AG09319 (cell line): ENCODE measurements at regions not wholly inside any gene's neighbourhood (a gene's known extent, or its start where the extent isn't known, plus 50 kb on each side); places are given as distances from the start of the nearest gene placed in this dataset.

Experiments used
- DNase-seq: peaks from one replicate; pipeline ENCODE4 v3.0.0-alpha.2; 2010; ENCODE audit warnings: low read depth; ENCODE audit errors: extremely low read depth
- TF ChIP-seq, protein P1 (sequence below): IDR thresholded peaks from 2 replicates; pipeline ENCODE4 v1.5.1; 2011; ENCODE audit warnings: low read depth, mild to moderate bottlenecking, inconsistent platforms, low read length, moderate library complexity

DNA sequence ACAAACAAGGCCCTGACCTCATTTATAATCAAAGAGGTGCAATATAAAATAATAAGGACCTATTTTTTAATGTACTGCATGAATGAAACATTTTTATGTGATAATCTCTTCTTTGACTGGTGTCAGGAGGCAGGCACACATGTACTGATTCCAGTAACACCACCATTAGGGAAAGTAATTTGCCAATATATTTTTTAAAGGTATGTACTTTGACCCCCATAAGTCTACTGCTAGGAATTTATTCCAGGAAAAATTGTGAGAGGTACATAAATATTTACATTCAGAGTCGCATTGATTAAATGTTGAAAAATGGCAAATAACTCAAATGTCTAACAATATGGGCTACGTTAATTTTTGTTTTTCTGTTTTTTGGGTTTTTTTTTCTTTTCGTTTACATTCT lies 325.4 kb upstream of the PRDM1 start:
- DNase-seq: no peak
- TF ChIP-seq, protein P1, sequence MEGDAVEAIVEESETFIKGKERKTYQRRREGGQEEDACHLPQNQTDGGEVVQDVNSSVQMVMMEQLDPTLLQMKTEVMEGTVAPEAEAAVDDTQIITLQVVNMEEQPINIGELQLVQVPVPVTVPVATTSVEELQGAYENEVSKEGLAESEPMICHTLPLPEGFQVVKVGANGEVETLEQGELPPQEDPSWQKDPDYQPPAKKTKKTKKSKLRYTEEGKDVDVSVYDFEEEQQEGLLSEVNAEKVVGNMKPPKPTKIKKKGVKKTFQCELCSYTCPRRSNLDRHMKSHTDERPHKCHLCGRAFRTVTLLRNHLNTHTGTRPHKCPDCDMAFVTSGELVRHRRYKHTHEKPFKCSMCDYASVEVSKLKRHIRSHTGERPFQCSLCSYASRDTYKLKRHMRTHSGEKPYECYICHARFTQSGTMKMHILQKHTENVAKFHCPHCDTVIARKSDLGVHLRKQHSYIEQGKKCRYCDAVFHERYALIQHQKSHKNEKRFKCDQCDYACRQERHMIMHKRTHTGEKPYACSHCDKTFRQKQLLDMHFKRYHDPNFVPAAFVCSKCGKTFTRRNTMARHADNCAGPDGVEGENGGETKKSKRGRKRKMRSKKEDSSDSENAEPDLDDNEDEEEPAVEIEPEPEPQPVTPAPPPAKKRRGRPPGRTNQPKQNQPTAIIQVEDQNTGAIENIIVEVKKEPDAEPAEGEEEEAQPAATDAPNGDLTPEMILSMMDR: no peak

DNA sequence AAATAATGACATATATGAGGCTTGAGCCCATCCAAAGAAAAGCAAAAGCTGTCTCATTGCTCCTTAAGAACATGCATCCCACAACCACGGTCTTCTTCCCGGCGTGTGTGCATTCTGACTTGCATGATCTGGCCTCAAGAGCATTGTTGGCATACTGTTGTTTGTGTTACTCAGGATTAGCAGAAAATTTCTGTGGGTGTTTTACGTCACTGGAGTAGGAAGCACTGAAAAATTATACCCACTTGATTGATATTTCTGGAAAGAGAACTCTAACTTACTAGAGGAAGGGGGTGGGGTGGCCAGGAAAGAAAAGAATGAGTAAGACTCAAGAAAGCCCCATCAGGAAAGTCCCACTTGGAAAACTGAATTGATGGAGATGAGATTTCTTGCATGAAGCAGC lies 326.2 kb upstream of the PRDM1 start:
- TF ChIP-seq, protein P1: no peak
- peak; percentile 62 for DNase-seq

DNA sequence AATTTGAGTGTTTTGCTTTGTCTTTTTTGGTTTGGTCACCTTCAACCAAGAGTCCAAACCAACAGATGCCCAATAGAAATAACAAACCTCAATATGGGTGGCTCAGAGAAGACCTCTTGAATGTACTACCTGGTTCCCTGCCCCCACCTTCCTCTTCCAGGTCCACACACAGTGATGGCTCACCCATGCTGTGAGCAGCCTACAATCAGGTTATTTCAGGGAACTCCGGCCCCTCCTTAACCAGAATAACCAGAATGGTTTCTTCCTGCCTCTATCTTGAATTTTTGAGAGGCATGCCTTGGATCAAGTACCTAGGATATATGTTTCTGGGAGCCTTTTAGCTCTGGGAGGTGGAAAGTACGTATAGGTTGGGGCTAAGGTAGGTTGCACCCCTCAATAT lies 327.1 kb upstream of the PRDM1 start:
- TF ChIP-seq, protein P1: no peak
- DNase-seq: no peak

DNA sequence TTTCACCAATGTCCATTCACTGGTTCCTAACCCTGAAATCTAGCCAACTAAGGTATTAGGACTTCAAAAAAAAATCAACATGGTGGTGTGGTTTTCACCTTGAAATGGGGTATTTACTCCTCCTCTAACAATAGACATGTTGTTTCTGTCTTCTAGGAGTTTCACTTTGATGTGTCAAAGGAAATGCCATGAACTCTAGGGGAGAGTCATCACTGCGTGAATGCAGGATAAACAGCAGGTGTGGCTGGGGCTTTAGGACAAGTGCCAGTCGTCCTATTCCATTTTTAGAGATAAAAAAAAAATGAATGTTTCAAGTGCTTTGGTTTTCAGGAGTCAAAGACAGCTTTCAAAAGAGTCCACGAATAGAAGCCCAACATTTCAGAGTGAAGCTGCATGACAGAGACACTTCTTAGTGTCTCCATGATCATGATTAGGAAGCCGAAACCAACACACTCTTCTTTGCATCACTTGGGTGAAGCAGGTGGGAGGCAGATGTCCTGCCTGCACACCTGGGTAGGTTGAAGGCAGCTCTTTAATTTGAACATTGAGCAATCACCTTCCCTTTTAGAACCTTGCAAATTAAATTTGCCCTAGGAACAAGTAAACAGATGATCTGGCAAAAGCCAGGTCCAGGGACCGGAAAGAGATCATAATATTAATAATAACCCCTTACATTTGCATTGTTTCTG lies 328.5 kb upstream of the PRDM1 start:
- TF ChIP-seq, protein P1: no peak
- DNase-seq: no peak

DNA sequence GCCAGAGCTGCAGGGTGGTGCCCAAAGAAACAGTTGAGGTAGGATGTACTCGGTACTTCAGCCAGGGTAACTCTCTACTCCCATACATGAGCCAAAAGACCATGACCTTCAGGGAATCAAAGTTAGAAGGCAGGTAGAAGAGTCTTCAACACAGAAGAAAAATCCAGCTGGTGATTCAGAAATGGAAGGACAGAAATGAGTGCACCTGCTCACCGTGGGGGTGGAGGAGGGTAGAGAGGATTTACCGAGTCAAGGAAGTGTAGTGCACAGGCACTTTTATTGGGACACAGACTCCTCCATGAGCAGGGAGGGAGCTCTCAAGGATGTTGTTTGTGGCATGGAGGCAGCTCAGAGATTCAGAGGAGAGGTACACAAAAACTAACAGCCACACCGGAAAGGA lies 330.3 kb upstream of the PRDM1 start:
- no peak for DNase-seq
- TF ChIP-seq, protein P1: no peak

DNA sequence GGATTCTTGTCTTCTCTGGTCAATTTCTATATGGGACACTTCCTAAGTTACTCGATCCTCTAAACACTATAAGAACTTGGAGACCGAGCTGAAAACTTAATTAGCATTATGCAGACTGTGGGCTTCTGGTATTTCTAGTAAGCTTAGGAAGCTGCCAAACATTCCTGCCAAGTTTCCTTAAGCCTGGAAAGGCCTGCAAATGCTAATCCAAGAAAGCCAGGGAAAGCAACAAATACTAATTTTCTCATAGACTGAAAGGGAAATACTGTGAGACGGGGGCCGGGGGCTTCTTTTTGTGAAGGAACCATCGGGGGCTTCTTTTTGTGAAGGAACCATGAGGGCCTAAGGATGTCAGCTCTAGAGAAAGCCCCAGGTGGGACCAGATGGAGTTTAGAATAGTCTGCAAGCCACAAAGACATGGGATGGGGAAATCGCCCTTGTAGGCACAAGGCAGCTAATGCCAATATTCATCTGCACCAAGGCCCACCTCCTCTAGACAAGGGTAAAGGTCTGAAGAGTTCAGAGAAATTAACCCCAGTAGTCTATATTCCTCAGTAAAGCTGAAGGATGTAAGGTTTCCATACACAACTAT lies 332.4 kb upstream of the PRDM1 start:
- TF ChIP-seq, protein P1: no peak

DNA sequence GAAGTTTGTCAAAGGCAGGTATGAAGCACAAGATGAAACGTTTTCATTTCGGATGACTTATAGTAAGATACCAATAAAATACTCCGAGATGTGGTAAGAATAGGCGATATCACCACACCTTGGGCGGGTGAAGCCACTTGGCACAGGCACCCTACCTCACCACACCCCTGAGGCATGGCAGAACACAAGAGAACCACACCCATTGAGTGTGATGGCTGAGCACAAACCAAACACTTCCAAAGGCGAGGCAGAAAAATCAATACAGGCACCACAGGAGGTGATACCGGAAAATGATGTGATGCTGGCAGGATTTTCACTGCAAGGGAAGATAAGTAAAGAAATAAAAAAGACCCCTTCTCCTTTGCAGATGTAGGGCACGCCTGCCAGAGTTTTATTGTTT lies 332.9 kb upstream of the PRDM1 start:
- no peak for DNase-seq

More for the DNA sequence above, 332.4 kb upstream of the PRDM1 start:
- peak; percentile 45 for DNase-seq

More for the DNA sequence above, 332.9 kb upstream of the PRDM1 start:
- TF ChIP-seq, protein P1: no peak
